ENCODE measurements at regions not wholly inside any gene's neighbourhood (a gene's known extent, or its start where the extent isn't known, plus 50 kb on each side); places are given as distances from the start of the nearest gene placed in this dataset.

DNA sequence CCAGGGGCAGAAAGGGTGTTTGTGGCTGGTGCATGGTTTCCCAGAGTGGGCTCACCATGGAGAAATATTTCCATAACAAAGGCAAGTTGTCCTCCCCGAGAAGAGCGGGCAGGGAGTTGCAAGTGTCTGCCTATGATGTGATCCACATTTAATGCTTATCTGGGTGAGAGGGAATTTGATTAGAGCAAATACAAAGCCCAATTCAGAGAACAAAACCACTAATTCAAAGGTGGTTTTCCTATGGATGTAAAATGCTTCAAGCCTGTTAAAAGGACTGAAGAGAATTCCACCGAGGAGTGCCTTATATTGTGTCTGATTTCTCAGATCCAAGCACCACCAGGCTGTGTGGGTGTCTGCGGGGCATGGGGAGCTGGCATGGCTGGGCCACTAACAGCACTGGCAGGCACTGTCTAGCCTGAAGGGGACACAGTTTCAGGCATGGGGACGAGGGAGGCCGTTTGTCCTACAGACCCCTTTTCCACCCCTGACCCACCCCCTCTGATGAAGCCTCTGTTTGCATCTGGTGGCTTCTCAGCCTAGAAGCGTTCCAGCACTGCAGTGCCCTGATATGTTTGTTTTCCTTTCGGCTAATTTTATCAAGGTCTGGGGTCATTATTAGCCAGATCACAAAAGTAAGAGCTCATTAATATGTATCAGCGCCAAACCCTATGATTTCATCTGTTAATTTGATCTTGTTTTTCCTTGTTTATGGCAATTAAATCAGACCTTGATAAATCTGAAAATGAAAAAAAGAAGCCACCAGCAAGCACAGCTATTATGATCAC is 357.3 kb downstream of the HRH4 start (continued):
- TF ChIP-seq CBX5 (IDR thresholded peaks at IDR 0.05; ENCODE audit: low read depth, low read length) (no peak), RBBP5 (IDR thresholded peaks at IDR 0.05; ENCODE audit: borderline replicate concordance, low read depth, low read length) (no peak), POLR2AphosphoS5 (IDR thresholded peaks at IDR 0.05; ENCODE audit: low read depth, low read length) (no peak)
